ENCODE measurements at regions not wholly inside any gene's neighbourhood (a gene's known extent, or its start where the extent isn't known, plus 50 kb on each side); places are given as distances from the start of the nearest gene placed in this dataset.
"Not testable (repeated sequence)": the region's sequence is repeated elsewhere in the genome, so short reads cannot be mapped to it uniquely, and the experiment has no call there.

DNA sequence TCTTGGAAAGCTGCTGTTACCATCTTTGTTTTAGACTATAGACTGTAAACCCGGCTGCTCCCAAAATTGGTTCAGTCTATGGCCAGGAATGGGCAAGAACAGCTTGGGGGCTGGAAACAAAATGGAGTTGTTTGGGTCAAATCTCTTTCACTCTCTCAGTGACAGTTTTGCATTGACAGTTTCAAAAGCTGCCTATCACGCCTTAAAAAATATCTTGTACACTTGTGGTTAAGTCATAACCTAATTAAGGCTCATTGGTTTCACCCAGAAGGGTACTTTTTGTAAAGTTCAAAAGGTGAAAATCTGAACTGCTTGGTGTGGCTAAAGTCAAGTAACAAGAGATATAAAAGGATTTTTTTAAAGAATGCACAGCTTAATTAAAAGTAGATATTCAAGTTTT, 76.1 kb upstream of the PRL start:
- TF ChIP-seq, protein P1, sequence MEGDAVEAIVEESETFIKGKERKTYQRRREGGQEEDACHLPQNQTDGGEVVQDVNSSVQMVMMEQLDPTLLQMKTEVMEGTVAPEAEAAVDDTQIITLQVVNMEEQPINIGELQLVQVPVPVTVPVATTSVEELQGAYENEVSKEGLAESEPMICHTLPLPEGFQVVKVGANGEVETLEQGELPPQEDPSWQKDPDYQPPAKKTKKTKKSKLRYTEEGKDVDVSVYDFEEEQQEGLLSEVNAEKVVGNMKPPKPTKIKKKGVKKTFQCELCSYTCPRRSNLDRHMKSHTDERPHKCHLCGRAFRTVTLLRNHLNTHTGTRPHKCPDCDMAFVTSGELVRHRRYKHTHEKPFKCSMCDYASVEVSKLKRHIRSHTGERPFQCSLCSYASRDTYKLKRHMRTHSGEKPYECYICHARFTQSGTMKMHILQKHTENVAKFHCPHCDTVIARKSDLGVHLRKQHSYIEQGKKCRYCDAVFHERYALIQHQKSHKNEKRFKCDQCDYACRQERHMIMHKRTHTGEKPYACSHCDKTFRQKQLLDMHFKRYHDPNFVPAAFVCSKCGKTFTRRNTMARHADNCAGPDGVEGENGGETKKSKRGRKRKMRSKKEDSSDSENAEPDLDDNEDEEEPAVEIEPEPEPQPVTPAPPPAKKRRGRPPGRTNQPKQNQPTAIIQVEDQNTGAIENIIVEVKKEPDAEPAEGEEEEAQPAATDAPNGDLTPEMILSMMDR (IDR thresholded peaks at IDR 0.05; ENCODE audit: insufficient read depth, low read depth, low read length, missing control alignments) = no peak
- H3K4me3 ChIP-seq (ENCODE audit: low read length) = no peak overlapping the region
- DNase-seq (ENCODE audit: low read depth) = no peak

DNA sequence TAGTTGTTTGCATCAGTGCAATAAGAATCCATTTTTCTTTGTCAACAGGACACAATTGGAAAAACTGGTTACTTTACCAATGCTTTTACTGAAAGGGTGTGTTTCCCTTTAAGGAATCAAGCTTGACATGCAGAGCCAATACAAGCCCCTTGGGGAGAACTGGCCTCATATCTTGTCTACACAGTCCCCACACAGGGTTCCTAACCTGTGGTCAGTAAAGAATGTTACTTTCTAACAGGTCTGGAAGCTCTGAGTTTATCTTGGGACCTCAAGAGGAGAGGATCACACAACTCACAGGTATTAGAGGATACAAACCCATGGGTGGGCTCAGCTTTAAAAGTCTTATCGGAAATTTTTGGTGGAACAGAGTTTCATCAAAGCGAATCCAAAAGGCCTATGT, 78.1 kb upstream of the PRL start:
- DNase-seq (ENCODE audit: low read depth); H3K4me3 ChIP-seq (ENCODE audit: low read length): not testable (repeated sequence)

DNA sequence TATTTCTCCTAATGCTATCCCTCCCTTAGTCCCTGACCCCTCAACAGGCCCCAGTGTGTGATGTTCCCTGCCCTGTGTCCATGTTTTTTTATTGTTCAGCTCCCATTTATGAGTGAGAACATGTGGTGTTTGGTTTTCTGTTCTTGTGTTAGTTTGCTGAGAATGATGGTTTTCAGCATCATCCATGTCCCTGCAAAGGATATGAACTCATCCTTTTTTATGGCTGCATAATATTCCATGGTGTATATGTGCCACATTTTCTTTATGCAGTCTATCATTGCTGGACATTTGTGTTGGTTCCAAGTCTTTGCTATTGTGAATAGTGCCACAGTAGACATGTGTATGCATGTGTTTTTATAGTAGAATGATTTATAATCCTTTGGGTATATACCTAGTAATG, 79.5 kb upstream of the PRL start:
- not testable (repeated sequence) for H3K4me3 ChIP-seq (ENCODE audit: low read length); DNase-seq (ENCODE audit: low read depth)

DNA sequence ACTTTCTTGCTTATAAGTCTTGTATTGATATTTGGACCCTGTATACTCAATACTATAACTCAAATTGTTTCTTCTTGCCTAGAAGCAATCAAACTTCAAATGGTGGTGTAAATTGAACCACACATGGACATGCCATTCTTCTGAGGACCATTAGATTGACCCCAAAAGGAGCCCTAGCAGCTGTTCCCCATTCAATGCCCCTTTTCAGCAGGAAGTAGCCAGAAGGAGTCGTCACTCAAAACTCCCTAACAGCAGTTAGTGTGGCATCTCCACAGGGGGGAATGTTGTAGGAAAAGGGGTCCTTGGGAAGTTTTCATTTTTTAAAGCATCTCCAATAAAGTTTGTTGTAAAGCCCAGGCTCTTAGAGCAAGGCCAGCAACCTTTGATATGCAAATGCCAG, 81.7 kb upstream of the PRL start:
- not testable (repeated sequence) for DNase-seq (ENCODE audit: low read depth); H3K4me3 ChIP-seq (ENCODE audit: low read length)

DNA sequence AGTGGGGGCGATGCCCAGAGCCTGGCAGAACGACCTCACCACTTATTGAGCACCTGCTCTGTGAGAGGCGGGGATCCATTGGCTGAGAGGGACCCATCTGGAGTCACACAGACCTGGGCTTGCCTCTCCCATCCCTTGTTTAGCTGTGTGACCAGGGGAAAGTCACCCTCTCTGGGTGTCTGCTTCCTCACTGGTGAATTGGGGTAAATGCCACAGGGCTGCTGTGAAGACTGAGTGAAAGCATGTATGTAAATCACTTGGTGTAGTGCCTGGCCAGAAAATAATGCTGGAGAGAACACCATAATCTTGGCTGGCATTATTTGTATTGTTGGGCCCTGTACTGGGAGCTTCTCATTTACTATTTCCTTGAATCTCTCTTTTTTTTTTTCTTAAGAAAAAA, 83.4 kb upstream of the PRL start:
- DNase-seq (ENCODE audit: low read depth) = no peak
- H3K4me3 ChIP-seq (ENCODE audit: low read length) = no peak overlapping the region
- TF ChIP-seq, protein P1 (IDR thresholded peaks at IDR 0.05; ENCODE audit: insufficient read depth, low read depth, low read length, missing control alignments) = no peak

DNA sequence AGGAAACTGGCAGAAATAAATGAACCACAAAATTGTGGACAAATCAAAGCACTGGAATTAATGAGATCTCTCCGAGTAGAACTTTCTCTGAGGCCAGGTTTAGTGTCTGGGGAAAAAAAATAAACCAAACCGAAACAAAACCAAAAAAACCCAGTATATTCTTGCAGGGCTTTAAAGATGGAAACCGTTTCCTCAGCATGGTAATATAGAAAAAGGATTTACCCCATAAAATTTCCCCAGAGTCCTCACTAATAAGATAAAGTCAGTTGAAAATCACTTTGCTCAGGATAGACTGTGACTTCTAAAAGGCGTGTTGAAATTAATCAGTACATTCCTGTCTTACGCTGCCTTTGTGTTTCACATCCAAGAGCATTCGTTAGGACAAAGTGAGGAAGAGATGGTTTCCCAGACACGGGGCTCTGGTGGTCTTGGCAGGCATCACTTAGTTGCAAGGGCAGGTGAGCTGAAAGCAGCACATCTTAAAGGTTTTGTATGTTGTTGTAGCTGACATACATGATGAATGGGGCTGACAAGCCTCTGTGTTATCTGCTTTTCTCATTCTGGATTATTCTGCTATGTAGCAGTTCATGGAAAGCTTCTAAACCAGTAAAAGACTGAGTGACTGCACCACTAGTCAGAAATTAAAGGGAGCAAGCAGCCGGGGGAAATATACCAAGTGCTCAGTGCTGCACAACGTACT, 85.2 kb upstream of the PRL start:
- DNase-seq (ENCODE audit: low read depth) = no peak
- TF ChIP-seq, protein P1 (IDR thresholded peaks at IDR 0.05; ENCODE audit: insufficient read depth, low read depth, low read length, missing control alignments) = no peak
- H3K4me3 ChIP-seq (ENCODE audit: low read length) = no peak overlapping the region

DNA sequence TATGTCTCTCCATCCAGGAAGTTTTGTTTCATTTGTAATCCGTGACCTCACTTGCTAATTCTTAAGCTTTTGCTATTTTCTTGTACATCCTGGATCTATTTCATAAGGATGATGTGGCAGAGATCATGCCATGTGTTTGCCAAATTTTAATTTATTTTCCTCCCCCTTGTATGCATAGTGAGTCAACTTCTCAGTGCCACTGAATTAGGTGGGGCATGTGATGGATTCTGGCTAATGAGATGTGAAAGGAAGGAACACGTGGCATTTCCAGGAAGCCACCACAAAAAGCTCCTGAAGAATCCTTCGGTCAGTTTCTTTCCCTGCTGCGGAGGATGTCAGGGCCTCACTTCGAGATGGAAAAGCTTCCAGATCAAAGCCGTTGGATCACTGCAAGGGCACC, 86.2 kb upstream of the PRL start:
- no peak for DNase-seq (ENCODE audit: low read depth)
- TF ChIP-seq, protein P1 (IDR thresholded peaks at IDR 0.05; ENCODE audit: insufficient read depth, low read depth, low read length, missing control alignments) = no peak

DNA sequence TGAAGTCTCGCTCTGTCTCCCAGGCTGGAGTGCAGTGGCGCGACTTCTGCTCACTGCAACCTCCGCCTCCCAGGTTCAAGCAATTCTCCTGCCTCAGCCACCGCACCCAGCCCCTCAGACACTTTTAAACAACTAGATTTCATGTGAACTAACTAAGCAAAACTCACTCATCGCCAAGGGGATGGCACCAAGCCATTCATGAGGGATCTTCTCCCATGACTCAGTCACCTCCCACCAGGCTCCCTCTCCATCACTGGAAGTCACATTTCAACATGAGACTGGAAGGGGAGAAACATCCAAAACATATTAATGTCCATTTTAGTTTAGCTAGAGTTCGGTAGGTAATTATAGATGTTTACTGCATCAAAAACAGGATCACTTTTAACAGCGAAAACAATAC, 95.9 kb upstream of the PRL start:
- TF ChIP-seq, protein P1 (IDR thresholded peaks at IDR 0.05; ENCODE audit: insufficient read depth, low read depth, low read length, missing control alignments) = no peak
- no peak overlapping the region for H3K4me3 ChIP-seq (ENCODE audit: low read length)
- no peak for DNase-seq (ENCODE audit: low read depth)

More for the DNA sequence above, 86.2 kb upstream of the PRL start:
- no peak overlapping the region for H3K4me3 ChIP-seq (ENCODE audit: low read length)

DNA sequence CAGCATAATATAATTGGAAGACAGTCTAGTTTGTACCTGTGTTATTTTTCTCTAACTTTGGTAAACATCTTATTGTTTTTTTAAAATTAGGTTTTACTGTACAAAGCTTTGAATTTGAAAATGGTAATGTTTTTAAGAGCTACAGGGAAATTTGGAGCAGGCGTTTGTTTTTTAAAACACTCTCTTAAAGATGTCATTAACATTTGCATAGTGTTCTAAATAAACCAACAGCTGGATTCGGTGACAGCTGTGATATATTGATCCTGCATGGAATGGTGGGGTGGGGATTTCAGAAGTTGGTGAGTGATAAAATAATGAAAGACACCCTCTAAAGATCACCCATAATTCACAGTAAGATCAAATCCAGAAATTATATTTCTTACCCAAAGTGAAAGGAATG, 97.9 kb upstream of the PRL start:
- no peak overlapping the region for H3K4me3 ChIP-seq (ENCODE audit: low read length)
- no peak for DNase-seq (ENCODE audit: low read depth)
- TF ChIP-seq, protein P1 (IDR thresholded peaks at IDR 0.05; ENCODE audit: insufficient read depth, low read depth, low read length, missing control alignments) = no peak
